ENCODE measurements at regions not wholly inside any gene's neighbourhood (a gene's known extent, or its start where the extent isn't known, plus 50 kb on each side); places are given as distances from the start of the nearest gene placed in this dataset.

DNA sequence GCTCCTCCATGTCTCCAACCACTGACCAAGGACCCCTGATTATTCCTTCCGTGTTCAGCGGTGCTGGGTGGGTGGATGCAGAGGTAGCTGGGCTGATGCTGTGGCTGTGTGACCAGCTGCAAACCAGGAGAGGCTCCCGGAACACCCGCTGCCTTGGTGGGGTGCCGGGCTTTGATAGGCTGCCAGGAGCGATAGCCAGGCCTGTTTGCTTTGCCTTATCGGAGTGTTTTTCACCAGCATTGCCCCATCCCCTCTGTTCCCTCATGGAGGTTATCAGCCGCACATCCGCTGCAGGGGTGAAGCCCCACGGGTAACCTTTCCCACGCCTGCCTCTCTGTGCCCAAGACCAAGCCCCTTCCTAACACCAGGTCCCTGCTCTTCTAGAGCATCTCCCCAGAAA is 354.3 kb downstream of the C16orf95 start:
- Histone ChIP-seq H3K36me3 (ENCODE audit: control insufficient read depth, insufficient read depth, low read length) (no peaks in the 10 kb centered on the region), H3K4me1 (ENCODE audit: control insufficient read depth, extremely low read depth, insufficient read depth, low read length) (peaks cover 5% of the 10 kb centered on the region), H3K9me3 (ENCODE audit: control insufficient read depth, insufficient read depth, low read depth, low read length) (no peaks in the 10 kb centered on the region), H2AFZ (ENCODE audit: low read length) (no peak overlapping the region), H3K79me2 (ENCODE audit: control insufficient read depth, insufficient read depth, low read length) (no peaks in the 10 kb centered on the region), H3K9ac (ENCODE audit: insufficient read depth, low read length) (no peak overlapping the region), H3K27me3 (ENCODE audit: control insufficient read depth, insufficient read depth, low read length) (peaks cover 7% of the 10 kb centered on the region), H3K4me3 (replicated peaks in 1 of 4; ENCODE audit: control extremely low read depth in 1 of 4, insufficient read depth in 1 of 4, low read depth in 3 of 4, low read length in 4 of 4) (no peak overlapping the region), H4K20me1 (ENCODE audit: control insufficient read depth, extremely low read depth, insufficient read depth, low read length) (no peaks in the 10 kb centered on the region), H3K27ac (ENCODE audit: insufficient read depth, low read length) (no peak overlapping the region), H3K4me2 (ENCODE audit: extremely low read depth, insufficient read depth, low read length) (no peak overlapping the region)
- no peak for DNase-seq (ENCODE audit: low read depth in 2 of 2)
- TF ChIP-seq, protein P1, sequence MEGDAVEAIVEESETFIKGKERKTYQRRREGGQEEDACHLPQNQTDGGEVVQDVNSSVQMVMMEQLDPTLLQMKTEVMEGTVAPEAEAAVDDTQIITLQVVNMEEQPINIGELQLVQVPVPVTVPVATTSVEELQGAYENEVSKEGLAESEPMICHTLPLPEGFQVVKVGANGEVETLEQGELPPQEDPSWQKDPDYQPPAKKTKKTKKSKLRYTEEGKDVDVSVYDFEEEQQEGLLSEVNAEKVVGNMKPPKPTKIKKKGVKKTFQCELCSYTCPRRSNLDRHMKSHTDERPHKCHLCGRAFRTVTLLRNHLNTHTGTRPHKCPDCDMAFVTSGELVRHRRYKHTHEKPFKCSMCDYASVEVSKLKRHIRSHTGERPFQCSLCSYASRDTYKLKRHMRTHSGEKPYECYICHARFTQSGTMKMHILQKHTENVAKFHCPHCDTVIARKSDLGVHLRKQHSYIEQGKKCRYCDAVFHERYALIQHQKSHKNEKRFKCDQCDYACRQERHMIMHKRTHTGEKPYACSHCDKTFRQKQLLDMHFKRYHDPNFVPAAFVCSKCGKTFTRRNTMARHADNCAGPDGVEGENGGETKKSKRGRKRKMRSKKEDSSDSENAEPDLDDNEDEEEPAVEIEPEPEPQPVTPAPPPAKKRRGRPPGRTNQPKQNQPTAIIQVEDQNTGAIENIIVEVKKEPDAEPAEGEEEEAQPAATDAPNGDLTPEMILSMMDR (conservative IDR thresholded peaks at IDR 0.05 in 1 of 2, IDR thresholded peaks at IDR 0.05 in 1 of 2; ENCODE audit: low read depth in 1 of 2, low read length in 2 of 2), result no peak
- no peak for TF ChIP-seq EZH2 (IDR thresholded peaks at IDR 0.05; ENCODE audit: low read length, missing control alignments)

DNA sequence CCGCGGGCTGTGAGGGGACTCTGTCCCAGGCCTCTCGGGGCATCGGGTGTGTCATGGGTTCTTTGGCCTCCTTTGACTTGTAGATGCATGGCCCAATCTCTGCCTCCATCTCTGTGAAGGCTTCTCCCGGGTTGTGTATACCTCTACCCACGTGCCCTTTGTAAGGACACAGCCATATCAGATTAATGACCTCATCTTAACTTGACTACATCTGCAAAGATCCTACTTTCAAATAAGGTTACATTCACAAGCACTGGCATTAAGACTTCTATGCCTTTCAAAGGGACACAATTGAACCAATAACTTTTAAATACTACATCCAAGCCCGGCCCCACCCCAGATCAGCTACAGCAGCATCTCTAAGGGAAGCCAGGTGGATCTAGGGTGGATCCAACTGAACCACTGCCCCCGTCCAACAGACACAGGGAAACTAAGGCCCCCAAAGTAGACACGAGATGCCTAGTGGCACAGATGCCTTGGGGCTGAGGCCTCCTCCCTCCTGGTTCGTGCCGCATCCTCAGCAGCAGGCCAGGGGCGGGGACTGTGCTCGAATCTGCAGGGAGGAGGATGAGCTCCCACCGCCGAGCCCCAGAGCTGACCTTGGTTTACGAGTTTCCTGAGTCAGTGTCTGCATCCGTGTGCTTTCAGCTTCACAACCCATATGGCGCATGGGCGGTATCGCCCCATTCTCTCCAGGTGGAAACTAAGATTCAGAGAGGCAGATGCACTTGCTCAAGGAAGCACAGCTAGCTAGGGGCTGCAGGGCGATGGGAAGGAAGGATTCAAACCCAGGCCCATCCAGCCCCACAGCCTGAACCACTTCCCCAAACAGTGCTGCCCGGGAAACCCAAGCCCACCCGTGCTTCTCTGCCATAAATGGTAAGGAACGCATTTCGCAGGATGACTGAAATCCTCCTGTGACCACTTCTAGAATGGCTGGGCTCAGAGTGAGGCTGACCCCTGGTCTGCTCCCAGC is 353.3 kb downstream of the C16orf95 start:
- no peak for DNase-seq (ENCODE audit: low read depth in 2 of 2)
- TF ChIP-seq EZH2 (IDR thresholded peaks at IDR 0.05; ENCODE audit: low read length, missing control alignments), result no peak
- TF ChIP-seq, protein P1 (conservative IDR thresholded peaks at IDR 0.05 in 1 of 2, IDR thresholded peaks at IDR 0.05 in 1 of 2; ENCODE audit: low read depth in 1 of 2, low read length in 2 of 2), result no peak
- H3K79me2 ChIP-seq (ENCODE audit: control insufficient read depth, insufficient read depth, low read length), result no peaks in the 10 kb centered on the region
- peaks cover 5% of the 10 kb centered on the region for H3K4me1 ChIP-seq (ENCODE audit: control insufficient read depth, extremely low read depth, insufficient read depth, low read length)
- H3K9ac ChIP-seq (ENCODE audit: insufficient read depth, low read length), result no peak overlapping the region
- no peak overlapping the region for H3K27ac ChIP-seq (ENCODE audit: insufficient read depth, low read length)
- H3K4me2 ChIP-seq (ENCODE audit: extremely low read depth, insufficient read depth, low read length), result no peak overlapping the region
- H3K4me3 ChIP-seq (replicated peaks in 1 of 4; ENCODE audit: control extremely low read depth in 1 of 4, insufficient read depth in 1 of 4, low read depth in 3 of 4, low read length in 4 of 4), result no peak overlapping the region
- H4K20me1 ChIP-seq (ENCODE audit: control insufficient read depth, extremely low read depth, insufficient read depth, low read length), result no peaks in the 10 kb centered on the region
- H3K36me3 ChIP-seq (ENCODE audit: control insufficient read depth, insufficient read depth, low read length), result no peaks in the 10 kb centered on the region
- H2AFZ ChIP-seq (ENCODE audit: low read length), result no peak overlapping the region
- no peaks in the 10 kb centered on the region for H3K9me3 ChIP-seq (ENCODE audit: control insufficient read depth, insufficient read depth, low read depth, low read length)
- H3K27me3 ChIP-seq (ENCODE audit: control insufficient read depth, insufficient read depth, low read length), result peaks cover 7% of the 10 kb centered on the region

DNA sequence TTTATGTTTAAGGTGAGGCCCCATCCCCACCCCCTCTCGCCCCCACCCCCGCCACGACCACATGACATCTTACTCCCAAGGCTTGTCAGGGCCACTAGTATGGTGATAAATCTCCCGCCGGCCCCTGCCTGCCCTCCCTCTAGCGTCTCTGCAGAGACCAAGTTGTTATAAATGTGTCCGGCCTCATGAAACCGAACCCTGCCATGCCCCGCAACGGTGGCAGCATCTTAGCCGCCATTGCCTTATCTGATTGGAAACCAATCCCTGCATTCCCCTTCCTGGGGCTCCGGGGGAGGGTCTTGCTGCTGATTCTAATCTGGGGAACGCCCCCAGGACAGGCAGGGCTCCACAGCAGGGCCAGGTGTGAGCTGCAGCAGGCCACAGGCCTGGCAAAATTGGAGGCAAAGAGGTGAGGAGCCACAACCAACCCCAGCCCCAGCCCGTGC is 352.4 kb downstream of the C16orf95 start:
- H2AFZ ChIP-seq (ENCODE audit: low read length), result no peak overlapping the region
- no peak overlapping the region for H3K27ac ChIP-seq (ENCODE audit: insufficient read depth, low read length)
- H3K4me3 ChIP-seq (replicated peaks in 1 of 4; ENCODE audit: control extremely low read depth in 1 of 4, insufficient read depth in 1 of 4, low read depth in 3 of 4, low read length in 4 of 4), result no peak overlapping the region
- H3K4me1 ChIP-seq (ENCODE audit: control insufficient read depth, extremely low read depth, insufficient read depth, low read length), result peaks cover 5% of the 10 kb centered on the region
- H3K36me3 ChIP-seq (ENCODE audit: control insufficient read depth, insufficient read depth, low read length), result no peaks in the 10 kb centered on the region
- H3K79me2 ChIP-seq (ENCODE audit: control insufficient read depth, insufficient read depth, low read length), result no peaks in the 10 kb centered on the region
- TF ChIP-seq, protein P1 (conservative IDR thresholded peaks at IDR 0.05 in 1 of 2, IDR thresholded peaks at IDR 0.05 in 1 of 2; ENCODE audit: low read depth in 1 of 2, low read length in 2 of 2), result no peak
- TF ChIP-seq EZH2 (IDR thresholded peaks at IDR 0.05; ENCODE audit: low read length, missing control alignments), result no peak
- H4K20me1 ChIP-seq (ENCODE audit: control insufficient read depth, extremely low read depth, insufficient read depth, low read length), result no peaks in the 10 kb centered on the region
- H3K9ac ChIP-seq (ENCODE audit: insufficient read depth, low read length), result no peak overlapping the region
- no peak overlapping the region for H3K4me2 ChIP-seq (ENCODE audit: extremely low read depth, insufficient read depth, low read length)
- no peaks in the 10 kb centered on the region for H3K9me3 ChIP-seq (ENCODE audit: control insufficient read depth, insufficient read depth, low read depth, low read length)
- H3K27me3 ChIP-seq (ENCODE audit: control insufficient read depth, insufficient read depth, low read length), result peaks cover 7% of the 10 kb centered on the region
- no peak for DNase-seq (ENCODE audit: low read depth in 2 of 2)
